ENCODE measurements at regions not wholly inside any gene's neighbourhood (a gene's known extent, or its start where the extent isn't known, plus 50 kb on each side); places are given as distances from the start of the nearest gene placed in this dataset.

DNA sequence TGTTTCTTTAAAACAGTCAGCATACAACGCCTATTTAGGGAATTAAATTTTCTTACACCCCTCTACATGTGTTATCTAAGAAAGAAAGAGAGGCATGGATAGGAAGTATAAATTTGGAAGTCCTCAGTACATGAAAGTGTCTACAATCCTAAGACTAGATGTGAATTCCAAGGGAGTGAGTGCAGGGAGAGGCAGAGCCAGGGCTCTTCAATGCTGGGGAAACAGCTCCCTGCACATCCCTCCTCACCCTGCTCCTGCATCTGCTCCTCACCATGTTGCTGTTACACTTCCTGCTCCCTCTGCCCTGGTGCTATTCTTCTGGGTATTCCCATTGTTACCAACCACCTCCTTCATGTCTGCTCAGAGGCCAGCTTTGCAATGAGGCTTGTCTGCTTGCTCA is 229.1 kb upstream of the AKR1E2 start:
- TF ChIP-seq, protein P1, sequence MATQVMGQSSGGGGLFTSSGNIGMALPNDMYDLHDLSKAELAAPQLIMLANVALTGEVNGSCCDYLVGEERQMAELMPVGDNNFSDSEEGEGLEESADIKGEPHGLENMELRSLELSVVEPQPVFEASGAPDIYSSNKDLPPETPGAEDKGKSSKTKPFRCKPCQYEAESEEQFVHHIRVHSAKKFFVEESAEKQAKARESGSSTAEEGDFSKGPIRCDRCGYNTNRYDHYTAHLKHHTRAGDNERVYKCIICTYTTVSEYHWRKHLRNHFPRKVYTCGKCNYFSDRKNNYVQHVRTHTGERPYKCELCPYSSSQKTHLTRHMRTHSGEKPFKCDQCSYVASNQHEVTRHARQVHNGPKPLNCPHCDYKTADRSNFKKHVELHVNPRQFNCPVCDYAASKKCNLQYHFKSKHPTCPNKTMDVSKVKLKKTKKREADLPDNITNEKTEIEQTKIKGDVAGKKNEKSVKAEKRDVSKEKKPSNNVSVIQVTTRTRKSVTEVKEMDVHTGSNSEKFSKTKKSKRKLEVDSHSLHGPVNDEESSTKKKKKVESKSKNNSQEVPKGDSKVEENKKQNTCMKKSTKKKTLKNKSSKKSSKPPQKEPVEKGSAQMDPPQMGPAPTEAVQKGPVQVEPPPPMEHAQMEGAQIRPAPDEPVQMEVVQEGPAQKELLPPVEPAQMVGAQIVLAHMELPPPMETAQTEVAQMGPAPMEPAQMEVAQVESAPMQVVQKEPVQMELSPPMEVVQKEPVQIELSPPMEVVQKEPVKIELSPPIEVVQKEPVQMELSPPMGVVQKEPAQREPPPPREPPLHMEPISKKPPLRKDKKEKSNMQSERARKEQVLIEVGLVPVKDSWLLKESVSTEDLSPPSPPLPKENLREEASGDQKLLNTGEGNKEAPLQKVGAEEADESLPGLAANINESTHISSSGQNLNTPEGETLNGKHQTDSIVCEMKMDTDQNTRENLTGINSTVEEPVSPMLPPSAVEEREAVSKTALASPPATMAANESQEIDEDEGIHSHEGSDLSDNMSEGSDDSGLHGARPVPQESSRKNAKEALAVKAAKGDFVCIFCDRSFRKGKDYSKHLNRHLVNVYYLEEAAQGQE (IDR thresholded peaks at IDR 0.05; ENCODE audit: insufficient read depth in 1 of 2, low read depth in 2 of 2, low read length in 1 of 2), result no peak
- TF ChIP-seq, protein P2, sequence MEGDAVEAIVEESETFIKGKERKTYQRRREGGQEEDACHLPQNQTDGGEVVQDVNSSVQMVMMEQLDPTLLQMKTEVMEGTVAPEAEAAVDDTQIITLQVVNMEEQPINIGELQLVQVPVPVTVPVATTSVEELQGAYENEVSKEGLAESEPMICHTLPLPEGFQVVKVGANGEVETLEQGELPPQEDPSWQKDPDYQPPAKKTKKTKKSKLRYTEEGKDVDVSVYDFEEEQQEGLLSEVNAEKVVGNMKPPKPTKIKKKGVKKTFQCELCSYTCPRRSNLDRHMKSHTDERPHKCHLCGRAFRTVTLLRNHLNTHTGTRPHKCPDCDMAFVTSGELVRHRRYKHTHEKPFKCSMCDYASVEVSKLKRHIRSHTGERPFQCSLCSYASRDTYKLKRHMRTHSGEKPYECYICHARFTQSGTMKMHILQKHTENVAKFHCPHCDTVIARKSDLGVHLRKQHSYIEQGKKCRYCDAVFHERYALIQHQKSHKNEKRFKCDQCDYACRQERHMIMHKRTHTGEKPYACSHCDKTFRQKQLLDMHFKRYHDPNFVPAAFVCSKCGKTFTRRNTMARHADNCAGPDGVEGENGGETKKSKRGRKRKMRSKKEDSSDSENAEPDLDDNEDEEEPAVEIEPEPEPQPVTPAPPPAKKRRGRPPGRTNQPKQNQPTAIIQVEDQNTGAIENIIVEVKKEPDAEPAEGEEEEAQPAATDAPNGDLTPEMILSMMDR (IDR thresholded peaks at IDR 0.05), result no peak
- no peak for TF ChIP-seq POLR2AphosphoS5 (IDR thresholded peaks at IDR 0.05; ENCODE audit: low read depth, low read length)

Measured in Panc1 (cell line).